Fibroblast of gingiva (primary cell): ENCODE measurements at regions not wholly inside any gene's neighbourhood (a gene's known extent, or its start where the extent isn't known, plus 50 kb on each side); places are given as distances from the start of the nearest gene placed in this dataset.
"Not testable (repeated sequence)": the region's sequence is repeated elsewhere in the genome, so short reads cannot be mapped to it uniquely, and the experiment has no call there.

Source experiments
- DNase-seq: peaks from one replicate; pipeline ENCODE4 v3.0.0-alpha.2; 2011; ENCODE audit warnings: low read depth

- no peak for DNase-seq
Observed at GRCh38 chr21:15311510-15311909, 246.7 kb upstream of the NRIP1 start.

GRCh38 chr21:15317034-15317433, 252.2 kb upstream of the NRIP1 start:
- not testable (repeated sequence) for DNase-seq

GRCh38 chr21:15319727-15320126, 254.9 kb upstream of the NRIP1 start:
- no peak for DNase-seq

DNA sequence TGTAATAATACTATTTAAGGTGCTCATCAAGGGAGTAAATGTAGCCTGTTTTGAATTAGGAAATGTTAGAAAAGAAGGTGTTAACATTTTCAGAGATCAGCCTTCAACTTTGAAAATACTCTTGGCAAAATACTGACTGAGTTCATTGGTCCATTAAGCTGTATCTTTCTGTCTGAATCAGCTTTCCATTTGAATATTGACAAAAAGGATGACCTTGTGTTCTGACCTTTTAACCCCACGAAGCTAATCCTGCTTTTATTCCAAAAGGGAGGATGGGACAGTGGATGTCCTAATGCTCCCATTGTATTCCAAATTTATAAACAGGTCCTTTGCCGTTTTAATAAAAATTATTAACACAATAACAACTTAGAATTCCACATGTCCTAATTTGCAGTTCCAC, 259.7 kb upstream of the NRIP1 start:
- no peak for DNase-seq

DNA sequence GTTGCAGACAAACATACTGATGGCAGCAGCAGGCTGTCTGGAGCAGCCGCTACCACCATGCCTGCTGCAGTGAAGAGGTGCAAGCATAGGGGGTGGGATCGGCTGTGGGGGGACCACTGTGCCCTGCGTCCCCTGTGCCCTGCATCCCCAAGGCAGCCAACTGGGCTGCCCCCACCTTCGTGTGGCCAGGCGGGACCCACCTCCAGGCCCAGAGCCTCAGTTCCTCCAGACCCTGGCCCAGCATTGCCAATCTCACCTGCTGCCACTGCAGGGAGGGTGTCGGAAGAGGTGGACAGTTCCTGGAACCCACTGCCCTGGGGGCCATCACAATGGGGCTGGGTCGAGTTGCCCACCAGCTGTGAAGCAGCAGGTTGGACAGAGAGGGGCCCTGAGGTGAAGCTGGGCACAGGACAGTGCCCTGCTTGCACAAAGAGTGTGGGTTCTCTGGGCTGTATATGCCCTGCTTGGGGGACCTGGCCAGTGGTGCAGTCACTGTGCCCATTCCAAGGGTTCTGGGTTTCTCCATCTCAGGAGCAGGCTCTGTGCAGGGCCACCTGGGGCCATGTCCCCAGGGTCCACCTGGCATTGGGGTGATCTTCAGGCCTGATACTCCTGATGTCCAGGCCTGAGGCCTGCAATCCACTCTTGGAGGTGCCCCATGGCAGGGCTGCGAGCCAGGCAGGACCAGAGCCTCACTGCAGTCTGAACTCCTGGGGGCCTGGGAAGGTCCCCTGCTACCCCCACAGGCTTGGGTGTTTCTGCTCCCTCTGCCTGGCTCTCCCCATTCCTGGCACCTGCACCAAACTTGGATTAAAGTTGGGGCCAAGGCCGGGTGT, 261.4 kb upstream of the NRIP1 start:
- DNase-seq = no peak

- no peak for DNase-seq
Observed at GRCh38 chr21:15327637-15328265, 263.0 kb upstream of the NRIP1 start.

GRCh38 chr21:15329191-15329590, 264.4 kb upstream of the NRIP1 start:
- peak; percentile 4 for DNase-seq

DNA sequence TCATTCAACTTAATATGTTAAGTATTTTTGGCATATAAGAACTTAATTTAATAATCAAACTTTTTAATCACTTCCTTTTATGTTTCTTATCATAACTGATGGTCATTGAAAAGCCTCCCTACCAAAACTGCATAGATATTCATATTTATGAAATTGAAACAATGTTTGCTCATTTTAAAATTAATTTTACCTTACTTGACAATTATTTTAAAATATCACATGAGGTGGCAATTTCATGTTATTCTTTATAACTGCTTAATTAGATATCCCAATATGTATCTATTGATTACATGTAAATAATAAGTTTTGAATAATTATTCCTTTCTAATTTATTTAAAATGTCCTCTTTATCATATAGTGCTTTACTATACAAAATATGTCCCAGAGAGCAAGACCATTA, 266.1 kb upstream of the NRIP1 start:
- no peak for DNase-seq

GRCh38 chr21:15332572-15332971, 267.8 kb upstream of the NRIP1 start:
- DNase-seq = peak; percentile 15

GRCh38 chr21:15333136-15333710, 268.4 kb upstream of the NRIP1 start:
- no peak for DNase-seq

DNA sequence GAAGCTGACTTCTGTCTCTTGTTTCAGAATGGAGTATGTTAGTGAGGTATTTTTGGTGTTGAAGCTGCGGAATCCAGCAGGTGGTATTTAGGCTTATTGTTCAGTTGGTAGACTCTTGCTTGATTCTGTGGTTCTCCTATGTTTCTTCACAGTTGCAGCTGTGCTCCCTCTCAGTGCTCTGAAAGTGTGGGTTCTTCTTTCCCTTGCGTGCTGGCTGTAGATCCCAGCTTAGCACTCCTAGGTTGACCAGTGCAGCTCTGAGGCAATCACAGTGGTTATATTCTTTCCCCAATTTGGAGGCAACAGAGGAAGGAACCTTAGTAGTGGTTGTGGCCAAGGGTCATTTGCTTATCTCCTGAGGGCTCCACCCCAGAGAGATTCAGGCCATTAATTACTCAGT, 269.2 kb upstream of the NRIP1 start:
- no peak for DNase-seq

DNA sequence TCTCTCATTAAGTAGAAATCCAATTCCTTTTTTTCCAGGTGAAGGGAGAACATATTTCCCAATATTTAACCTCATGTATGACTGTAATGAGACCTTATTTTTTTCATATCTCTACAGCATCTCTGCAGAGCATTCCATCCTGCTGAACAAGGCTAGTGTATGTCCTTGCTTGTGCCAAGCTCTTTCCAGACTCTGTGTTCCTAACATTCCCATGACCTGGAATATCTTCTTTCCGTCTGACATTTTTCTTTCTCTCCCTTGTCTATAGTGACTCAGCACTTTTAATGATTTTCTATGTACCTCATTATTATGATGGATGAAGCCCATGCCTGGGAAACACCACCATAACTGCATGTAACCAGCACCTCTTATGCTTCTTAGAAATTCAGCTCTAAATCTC, 278.3 kb upstream of the NRIP1 start:
- no peak for DNase-seq

- no peak for DNase-seq
Observed at GRCh38 chr21:15352009-15352408, 287.2 kb upstream of the NRIP1 start.

GRCh38 chr21:15353546-15353945, 288.7 kb upstream of the NRIP1 start:
- DNase-seq = no peak

- DNase-seq = no peak
Observed at GRCh38 chr21:15354516-15354915, 289.7 kb upstream of the NRIP1 start.

GRCh38 chr21:15355066-15355465, 290.3 kb upstream of the NRIP1 start:
- no peak for DNase-seq

GRCh38 chr21:15359251-15359650, 294.5 kb upstream of the NRIP1 start:
- DNase-seq = no peak

GRCh38 chr21:15362458-15362857, 297.7 kb upstream of the NRIP1 start:
- DNase-seq = no peak

- peak; percentile 20 for DNase-seq
Observed at GRCh38 chr21:15363921-15364320, 299.1 kb upstream of the NRIP1 start.

DNA sequence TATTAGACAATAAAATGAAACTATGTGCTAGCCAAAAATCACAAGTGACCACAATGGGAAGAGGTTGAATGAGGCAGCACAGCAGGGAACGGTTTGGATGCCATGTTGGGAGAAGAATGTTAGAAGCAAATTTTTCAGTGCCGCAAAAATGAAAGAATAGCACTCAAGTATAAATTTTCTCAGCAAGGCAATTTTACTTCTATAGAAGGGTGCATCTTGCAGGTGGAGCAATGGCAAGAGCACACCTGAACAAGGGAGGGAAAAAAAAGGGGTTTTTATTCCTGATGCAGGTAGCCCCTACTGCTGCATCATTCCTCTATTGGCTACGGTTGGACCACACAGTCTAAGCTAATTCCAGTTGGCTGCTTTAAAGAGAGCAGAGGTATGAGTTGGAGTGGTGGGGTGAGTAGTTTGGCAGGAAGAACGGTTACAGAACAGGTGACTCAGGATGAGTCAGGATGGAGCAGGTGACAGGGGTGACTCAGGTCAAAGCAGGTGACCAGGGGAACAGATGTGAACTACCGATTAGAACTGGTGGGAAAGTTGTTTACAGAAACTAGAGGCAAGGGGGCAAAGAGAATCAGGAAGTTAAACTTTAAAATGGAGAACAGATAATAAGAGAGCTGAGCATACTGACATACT, 301.1 kb upstream of the NRIP1 start:
- DNase-seq = no peak

- no peak for DNase-seq
Observed at GRCh38 chr21:15366555-15366954, 301.8 kb upstream of the NRIP1 start.

DNA sequence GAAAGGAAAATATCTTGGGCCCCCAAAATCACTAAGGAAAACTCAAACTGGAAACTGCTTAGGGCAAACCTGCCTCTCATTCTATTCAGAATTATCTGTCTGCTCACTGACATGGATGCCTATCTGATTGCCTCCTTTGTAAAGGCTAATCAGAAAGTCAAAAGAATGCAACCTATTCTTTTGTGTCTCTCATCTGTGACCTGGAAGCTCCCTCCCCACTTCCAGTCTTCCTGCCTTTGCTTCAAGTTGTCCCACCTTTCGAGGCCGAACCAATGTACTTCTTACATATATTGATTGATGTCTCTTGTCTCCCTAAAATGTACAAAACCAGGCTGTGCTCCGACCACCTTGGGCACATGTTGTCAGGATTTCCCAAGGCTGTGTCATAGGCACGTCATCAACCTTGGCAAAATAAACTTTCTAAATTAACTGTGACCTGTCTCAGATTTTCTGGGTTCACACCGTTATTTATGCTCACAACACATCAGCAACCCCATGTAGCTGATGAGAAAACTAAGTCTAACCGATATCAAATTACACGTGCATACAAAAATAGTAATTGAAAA, 302.3 kb upstream of the NRIP1 start:
- DNase-seq = no peak
